ENCODE measurements at regions not wholly inside any gene's neighbourhood (a gene's known extent, or its start where the extent isn't known, plus 50 kb on each side); places are given as distances from the start of the nearest gene placed in this dataset.
A peak's percentile ranks its signal among the peaks of the same experiment; 100 is the strongest.

GRCh38 chr15:47824147-47824546 is 106.8 kb downstream of the SEMA6D start:
- in situ Hi-C loops (cut with HindIII; ENCODE audit: low sequenced_read_pairs), result no loop called here
- DNase-seq (ENCODE audit: low spot score), result no peak

GRCh38 chr15:47829667-47830066 is 112.4 kb downstream of the SEMA6D start:
- in situ Hi-C loops (cut with HindIII; ENCODE audit: low sequenced_read_pairs), result no loop called here

GRCh38 chr15:47834093-47834492 is 116.8 kb downstream of the SEMA6D start:
- DNase-seq (ENCODE audit: low spot score), result no peak
- in situ Hi-C loops (cut with HindIII; ENCODE audit: low sequenced_read_pairs), result no loop called here

More at GRCh38 chr15:47829667-47830066, 112.4 kb downstream of the SEMA6D start:
- no peak for DNase-seq (ENCODE audit: low spot score)

- peak; percentile 79 for DNase-seq (ENCODE audit: low spot score)
- in situ Hi-C loops (cut with HindIII; ENCODE audit: low sequenced_read_pairs), result no loop called here
Observed at GRCh38 chr15:47839233-47839825, 122.0 kb downstream of the SEMA6D start.

- DNase-seq (ENCODE audit: low spot score), result no peak
- in situ Hi-C loops (cut with HindIII; ENCODE audit: low sequenced_read_pairs), result no loop called here
Observed at GRCh38 chr15:47843124-47843663, 125.9 kb downstream of the SEMA6D start.

- in situ Hi-C loops (cut with HindIII; ENCODE audit: low sequenced_read_pairs), result no loop called here
Observed at GRCh38 chr15:47844437-47844836, 127.1 kb downstream of the SEMA6D start.

GRCh38 chr15:47846128-47846868 is 129.0 kb downstream of the SEMA6D start:
- DNase-seq (ENCODE audit: low spot score), result no peak
- in situ Hi-C loops (cut with HindIII; ENCODE audit: low sequenced_read_pairs), result no loop called here

More at GRCh38 chr15:47844437-47844836, 127.1 kb downstream of the SEMA6D start:
- DNase-seq (ENCODE audit: low spot score), result no peak

- no peak for DNase-seq (ENCODE audit: low spot score)
- in situ Hi-C loops (cut with HindIII; ENCODE audit: low sequenced_read_pairs), result no loop called here
Observed at GRCh38 chr15:47846876-47847275, 129.6 kb downstream of the SEMA6D start.

GRCh38 chr15:47856071-47856470 is 138.8 kb downstream of the SEMA6D start:
- no peak for DNase-seq (ENCODE audit: low spot score)
- in situ Hi-C loops (cut with HindIII; ENCODE audit: low sequenced_read_pairs), result no loop called here

- DNase-seq (ENCODE audit: low spot score), result no peak
- in situ Hi-C loops (cut with HindIII; ENCODE audit: low sequenced_read_pairs), result no loop called here
Observed at GRCh38 chr15:47857014-47857775, 139.9 kb downstream of the SEMA6D start.

- in situ Hi-C loops (cut with HindIII; ENCODE audit: low sequenced_read_pairs), result no loop called here
- DNase-seq (ENCODE audit: low spot score), result no peak
Observed at GRCh38 chr15:47857776-47858167, 140.5 kb downstream of the SEMA6D start.

GRCh38 chr15:47861111-47861903 is 144.0 kb downstream of the SEMA6D start:
- DNase-seq (ENCODE audit: low spot score), result no peak
- in situ Hi-C loops (cut with HindIII; ENCODE audit: low sequenced_read_pairs), result no loop called here

- in situ Hi-C loops (cut with HindIII; ENCODE audit: low sequenced_read_pairs), result no loop called here
- DNase-seq (ENCODE audit: low spot score), result no peak
Observed at GRCh38 chr15:47862402-47862801, 145.1 kb downstream of the SEMA6D start.

GRCh38 chr15:47866446-47866845 is 149.1 kb downstream of the SEMA6D start:
- DNase-seq (ENCODE audit: low spot score), result no peak
- in situ Hi-C loops (cut with HindIII; ENCODE audit: low sequenced_read_pairs), result no loop called here

GRCh38 chr15:47870300-47870955 is 153.1 kb downstream of the SEMA6D start:
- peak; percentile 81 for DNase-seq (ENCODE audit: low spot score)
- in situ Hi-C loops (cut with HindIII; ENCODE audit: low sequenced_read_pairs), result no loop called here

- in situ Hi-C loops (cut with HindIII; ENCODE audit: low sequenced_read_pairs), result no loop called here
- peak; percentile 84 for DNase-seq (ENCODE audit: low spot score)
Observed at GRCh38 chr15:47870956-47871625, 153.8 kb downstream of the SEMA6D start.

- DNase-seq (ENCODE audit: low spot score), result no peak
- in situ Hi-C loops (cut with HindIII; ENCODE audit: low sequenced_read_pairs), result no loop called here
Observed at GRCh38 chr15:47872208-47872607, 154.9 kb downstream of the SEMA6D start.

GRCh38 chr15:47872869-47873432 is 155.6 kb downstream of the SEMA6D start:
- DNase-seq (ENCODE audit: low spot score), result no peak
- in situ Hi-C loops (cut with HindIII; ENCODE audit: low sequenced_read_pairs), result no loop called here
